ENCODE measurements at regions not wholly inside any gene's neighbourhood (a gene's known extent, or its start where the extent isn't known, plus 50 kb on each side); places are given as distances from the start of the nearest gene placed in this dataset.
A peak's percentile ranks its signal among the peaks of the same experiment; 100 is the strongest.

DNA sequence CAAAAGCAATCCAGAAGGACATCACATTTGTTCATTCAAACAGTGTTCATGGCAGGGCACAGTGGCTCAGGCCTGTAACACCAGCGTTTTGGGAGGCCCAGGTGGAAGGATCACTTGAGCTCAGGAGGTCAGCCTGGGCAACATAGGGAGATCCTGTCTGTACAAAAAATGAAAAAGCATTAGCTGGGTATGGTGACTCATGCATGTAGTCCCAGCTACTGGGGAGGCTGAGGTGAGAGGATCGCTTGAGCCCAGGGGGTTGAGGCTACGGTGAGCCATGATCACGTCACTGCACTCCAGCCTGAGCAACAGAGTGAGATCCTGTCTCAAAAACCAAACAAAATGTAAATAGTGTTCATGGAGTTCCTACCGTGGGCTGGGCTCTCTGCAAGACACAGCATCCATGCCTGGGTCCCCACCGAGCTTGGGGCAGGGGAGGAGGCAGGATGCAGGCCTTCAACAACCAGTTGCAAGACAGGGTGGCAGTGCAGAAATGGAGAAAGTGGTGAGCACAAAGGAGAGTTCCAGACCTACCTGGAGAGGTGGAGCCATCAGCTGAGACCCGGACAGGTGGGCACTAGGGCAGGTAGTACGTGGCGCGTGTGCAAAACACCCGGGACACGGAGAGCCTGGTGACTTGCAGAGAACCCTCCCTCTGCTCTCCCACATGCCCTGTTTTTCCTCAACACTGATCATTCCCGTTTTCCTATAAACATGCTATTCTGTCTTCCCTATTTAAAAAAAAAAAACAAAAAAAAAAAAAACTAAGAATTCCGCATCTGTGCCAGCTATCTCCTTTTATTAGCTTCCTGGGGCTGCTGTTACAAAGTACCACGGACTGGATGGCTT, 138.9 kb downstream of the TOMM20 start:
- no peak for DNase-seq (ENCODE audit: low read depth)

DNA sequence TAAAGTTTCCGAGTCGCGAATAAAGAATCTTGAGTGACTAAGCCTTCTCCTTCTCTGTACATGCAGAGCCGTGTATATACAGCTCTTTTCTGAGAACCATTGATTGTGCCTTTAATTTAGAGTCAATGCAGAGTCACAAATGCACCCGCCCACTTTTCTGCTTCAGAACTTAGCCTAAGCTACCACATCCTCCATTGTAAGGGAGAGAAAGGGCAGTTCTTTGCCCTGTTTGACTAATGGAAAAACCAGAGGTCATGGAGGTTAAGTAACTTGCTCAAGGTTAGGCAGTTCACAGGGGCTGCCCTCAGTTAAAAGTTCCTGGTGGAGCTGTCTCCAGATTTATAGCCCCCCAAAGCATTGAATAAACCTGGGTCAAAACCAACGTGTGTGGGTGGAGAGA, 139.6 kb downstream of the TOMM20 start:
- DNase-seq (ENCODE audit: low read depth) = no peak

DNA sequence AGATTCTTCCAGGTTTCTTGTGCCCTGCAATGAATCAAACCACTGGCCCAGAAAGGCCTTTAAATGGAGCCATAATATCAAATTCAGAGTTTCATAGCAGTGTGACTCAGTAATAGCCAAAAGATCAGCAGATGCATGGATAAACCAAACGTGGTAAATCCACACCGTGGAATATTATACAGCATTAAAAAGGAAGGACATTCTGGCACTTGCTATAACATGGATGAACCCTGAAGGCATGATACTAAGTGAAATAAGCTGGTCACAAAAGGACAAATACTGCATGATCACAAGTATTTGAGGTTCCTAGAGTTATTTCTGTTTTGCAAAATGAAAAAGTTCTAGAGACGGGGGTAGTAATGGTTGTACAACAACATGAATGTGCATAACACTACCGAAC, 140.1 kb downstream of the TOMM20 start:
- no peak for DNase-seq (ENCODE audit: low read depth)

DNA sequence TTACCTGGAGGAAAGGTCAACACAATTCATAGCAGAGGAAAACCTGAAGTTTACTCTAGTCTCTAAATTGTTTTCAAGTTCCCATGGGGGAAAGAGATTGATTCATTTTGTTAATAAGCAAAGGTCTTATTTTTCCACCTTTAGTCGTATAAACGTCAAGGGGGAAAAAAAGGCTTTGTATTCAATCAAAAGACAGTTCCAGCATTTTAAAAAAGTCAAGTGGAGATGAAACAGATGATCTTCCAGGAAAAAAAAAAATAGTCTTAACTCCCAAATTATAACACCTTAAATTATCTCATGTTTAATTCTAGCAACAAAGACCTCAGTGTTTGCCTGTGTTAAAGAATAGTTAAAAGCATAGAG, 140.5 kb downstream of the TOMM20 start:
- DNase-seq (ENCODE audit: low read depth) = no peak

DNA sequence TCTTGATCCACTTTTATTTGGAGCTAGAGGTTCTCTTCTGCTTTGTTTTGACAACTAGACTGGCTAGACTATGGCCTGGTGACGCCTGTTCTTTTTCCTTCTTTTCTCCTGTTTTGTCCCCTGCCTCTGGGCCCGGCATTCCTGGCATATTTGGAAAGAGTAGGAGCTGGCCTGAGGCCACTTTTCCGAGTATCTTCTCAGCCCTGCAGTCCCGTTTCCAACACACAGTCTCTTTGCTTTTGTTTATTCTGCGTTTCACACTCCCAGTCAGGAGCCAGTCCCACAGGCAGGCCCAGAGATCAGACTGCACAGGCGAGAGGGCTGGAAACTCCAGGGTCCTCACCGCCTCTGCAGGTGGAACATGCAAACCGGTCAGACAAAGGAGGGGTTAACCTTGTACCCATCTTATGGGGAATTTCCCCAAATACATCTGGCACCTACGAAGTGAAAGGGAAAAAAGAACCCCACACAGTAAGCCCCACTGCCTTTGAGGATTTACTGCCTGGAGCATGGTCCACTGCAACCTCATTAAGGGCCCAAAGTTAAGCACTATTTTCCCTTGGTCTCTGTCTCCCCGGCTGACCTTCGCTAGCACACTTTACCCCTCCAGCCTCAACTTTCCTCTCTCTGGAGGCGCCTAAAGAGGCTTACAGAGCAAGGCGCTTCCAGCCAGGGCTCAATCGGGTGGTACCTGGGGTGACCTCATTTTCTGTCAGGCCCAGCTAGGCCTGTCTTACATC, 141.1 kb downstream of the TOMM20 start:
- DNase-seq (ENCODE audit: low read depth) = peak; percentile 86

DNA sequence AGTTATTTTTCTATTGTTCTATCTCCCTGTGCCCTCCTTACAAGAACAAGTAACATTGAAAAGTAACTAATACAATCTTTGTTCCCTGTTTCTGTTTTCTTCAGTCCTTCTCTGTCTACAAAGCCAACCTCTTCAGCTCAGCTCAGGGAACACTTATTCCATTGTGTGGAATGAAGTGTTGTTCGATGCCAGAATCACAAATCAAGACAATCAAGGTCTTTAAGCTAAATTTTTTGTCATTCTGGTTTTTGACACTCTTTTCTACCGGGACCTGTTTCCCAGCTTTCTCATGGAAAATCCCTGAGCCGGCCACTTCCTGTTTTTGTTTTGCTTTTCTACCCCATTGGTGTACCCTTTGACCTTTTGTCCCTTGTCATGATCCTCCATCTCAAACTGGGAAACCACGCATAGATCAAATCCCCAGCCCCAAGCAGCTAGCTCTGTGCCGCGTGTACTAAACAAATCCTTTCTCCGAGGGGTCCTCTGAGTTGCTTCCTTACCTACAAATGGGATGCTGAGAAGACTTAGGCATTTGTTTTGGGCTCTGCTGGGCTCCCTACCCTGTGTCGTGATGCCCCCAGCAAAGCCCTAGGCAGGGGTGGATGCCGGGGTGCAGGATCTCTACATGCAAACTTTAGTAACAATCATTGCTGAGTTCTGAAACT, 141.8 kb downstream of the TOMM20 start:
- DNase-seq (ENCODE audit: low read depth) = peak; percentile 88

DNA sequence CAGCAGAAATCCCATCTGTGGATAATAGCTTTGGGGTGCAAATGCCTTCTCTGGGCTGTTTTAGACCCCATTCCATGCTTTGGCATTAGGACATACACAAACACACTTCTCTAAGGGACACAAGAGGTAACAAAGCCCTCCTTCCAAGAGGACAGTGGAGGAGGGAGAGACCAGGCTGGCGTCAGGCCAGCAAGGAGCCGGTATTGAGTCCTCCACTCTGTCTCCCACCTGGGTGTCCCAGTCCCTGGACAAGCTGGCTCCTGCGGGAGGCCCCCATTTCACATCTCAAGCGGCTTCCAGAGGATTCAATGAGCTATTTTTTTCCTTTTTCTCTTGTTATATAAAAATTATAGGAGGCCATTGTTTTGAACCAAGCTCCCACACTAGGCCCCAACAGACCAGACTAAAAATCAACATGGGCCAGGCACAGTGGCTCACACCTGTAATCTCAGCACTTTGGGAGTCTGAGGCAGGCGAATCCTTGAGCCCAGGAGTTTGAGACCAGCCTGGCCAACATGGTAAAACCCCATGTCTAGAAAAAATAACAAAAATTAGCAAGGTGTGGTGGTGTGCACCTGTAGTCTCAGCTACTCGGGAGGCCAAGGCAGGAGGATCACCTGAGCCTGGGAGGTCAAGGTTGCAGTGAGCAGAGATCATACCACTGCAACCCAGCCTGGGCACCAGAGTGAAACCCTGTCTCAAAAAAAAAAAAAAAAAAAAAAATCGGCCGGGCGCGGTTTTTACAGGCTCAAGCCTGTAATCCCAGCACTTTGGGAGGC, 142.9 kb downstream of the TOMM20 start:
- DNase-seq (ENCODE audit: low read depth) = no peak

DNA sequence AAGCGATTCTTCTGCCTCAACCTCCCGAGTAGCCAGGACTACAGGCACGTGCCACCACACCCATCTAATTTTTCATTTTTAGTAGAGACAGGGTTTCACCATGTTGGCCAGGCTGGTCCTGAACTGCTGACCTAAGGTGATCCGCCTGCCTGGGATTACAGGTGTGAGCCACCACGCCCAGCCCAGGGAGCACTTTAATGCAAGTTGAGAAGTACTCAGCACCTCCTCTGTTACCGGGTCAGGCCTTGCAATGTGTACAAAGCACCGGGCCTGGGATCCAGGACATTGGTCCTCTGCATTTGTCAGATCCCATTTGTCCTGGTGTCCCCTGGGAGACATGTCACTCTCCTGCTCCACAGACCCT, 143.6 kb downstream of the TOMM20 start:
- no peak for DNase-seq (ENCODE audit: low read depth)

DNA sequence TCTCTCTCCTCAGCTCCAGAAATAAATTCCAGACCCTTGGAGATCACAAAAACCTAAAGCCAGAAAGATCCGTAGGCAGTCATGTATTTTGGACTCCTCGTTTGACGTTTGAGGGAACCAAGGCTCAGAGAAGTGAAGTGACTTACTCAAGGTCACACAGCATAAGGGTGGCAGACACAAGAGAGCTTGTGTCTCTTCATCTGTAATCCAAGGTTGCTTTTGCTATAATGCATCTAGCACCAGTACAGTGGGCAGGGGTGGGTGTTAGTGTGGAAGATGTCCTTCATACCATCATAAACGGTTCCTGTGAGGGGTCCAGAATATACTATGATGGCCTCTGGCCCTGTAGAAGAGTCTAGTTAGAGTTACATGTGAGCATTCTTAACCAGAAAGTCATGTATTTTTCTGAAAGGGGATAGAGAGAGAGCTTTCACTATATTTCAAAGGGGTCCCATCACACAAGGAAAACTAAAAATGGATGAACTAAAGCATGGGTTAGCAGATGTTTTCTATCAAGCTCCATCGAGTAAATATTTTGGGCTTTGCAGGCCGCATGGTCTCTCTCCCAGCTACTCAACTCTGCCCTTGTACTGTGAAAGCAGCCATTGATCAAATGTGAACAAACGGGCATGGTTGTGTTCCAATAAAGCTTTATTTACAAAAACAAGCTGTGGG, 144.9 kb downstream of the TOMM20 start:
- no peak for DNase-seq (ENCODE audit: low read depth)

DNA sequence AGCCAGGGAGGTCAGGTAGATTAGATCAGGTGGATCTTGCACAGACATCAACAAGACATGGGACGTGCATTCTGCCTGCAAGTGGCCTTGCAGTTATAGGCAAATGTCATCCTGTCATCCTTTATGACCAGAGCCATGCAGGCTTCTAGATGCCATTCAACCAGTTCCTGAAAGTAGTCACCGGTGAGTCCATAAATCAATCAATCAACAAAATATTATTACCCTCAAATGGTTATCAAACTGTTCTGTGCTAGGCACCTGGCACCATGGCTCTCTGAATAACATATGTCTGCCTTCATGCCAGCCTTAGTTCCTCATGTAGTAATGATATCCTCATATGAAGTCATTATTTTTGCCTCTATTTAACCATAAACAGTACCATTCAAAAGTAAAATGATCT, 146.9 kb downstream of the TOMM20 start:
- DNase-seq (ENCODE audit: low read depth) = no peak

DNA sequence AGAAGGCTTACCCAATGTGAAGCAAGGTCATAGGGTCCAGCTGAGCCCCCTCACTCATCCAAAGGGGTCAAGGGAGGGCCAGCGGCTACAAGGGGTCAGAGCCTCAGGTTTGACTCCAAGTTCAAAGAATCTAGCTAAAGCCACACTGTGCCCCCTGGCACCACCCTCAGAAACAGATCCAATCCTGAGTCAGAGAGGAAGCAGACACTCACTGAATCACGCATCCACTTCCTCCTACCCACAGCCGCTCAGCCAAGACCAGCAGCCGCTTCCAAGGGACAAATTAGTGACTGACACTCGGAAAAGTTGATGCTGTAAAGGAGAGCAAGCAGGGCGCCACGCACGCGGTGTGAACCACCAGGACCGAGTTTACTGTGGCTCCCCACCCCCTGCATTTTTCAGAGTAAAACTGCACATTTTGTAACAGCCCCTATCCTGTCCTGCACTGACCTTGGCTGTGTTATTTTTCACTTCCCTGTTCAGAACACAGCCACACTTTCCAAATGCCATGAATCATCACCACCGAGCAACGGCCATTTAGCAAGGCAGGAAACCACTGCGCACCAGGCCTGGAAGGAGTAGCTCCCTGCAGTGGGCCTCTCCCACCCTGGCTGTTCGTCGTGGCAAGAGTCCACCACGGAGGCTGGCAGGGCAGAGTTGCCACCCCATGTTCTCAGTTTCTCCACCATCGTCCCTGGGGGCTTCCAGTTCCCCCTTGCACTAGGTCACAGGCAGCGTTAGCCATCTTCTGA, 147.8 kb downstream of the TOMM20 start:
- DNase-seq (ENCODE audit: low read depth) = peak; percentile 98

DNA sequence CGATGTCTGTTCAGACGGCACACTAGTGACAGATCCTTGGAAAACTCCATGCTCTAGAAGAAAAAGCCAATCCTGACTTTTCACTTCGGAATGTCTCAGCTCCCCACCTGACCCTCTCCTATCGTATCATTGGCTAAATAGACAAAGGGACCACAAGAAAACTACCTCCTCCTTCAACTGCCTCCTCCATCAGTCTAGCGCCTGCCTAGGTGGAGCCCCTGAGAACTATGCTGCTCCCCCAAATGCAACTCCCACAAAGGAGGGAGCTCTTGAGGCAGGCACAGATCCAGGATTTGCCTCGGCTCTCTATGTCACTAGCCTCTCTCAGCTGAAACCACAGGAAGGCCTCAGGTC, 148.4 kb downstream of the TOMM20 start:
- DNase-seq (ENCODE audit: low read depth) = no peak

DNA sequence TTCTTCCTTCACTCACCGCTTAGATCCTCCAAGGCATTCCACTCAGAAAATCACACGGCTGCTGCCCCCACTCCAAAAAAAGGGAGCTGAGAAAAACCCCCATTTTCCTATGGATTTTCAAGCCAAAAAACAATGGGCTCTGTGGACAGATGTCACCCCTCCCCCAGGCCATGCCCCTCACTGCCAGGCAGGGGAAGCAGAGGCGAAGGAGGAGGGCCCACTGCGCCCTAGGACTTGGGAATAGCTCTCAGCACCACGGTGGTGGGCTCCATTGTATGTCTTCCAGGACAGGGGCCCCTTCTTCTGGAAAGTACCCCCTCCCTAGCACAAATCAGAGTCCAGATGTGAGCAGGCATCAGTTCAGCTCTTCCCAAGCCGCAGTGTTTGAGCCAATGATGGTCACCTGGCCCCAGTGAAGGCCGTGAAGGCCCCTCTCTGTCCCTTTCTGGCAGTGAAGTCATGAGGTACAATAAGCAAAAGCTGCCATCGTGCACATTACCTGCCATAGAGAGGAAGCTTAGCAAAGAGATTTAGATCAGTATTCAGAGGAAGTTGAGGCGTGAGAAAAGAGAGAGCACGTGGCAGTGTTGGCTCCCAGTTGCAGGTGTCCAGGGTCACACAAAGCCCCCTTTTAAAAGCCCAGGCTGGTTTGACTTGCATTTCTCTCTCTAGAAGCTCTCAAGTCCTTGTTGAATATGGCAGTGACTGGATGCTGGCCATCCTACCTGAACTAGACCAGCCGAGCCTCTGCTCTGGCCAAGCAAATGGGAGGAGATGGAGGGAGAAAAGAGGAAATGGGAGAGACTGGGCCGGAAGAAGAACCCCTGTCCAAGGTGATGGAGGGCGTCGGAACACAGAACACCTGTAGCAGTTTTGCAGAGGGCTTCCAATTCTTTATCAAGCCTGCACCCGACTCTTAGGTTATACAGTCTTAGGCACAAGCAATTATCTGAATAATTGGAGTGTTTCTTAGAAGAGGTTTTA, 149.0 kb downstream of the TOMM20 start:
- no peak for DNase-seq (ENCODE audit: low read depth)

DNA sequence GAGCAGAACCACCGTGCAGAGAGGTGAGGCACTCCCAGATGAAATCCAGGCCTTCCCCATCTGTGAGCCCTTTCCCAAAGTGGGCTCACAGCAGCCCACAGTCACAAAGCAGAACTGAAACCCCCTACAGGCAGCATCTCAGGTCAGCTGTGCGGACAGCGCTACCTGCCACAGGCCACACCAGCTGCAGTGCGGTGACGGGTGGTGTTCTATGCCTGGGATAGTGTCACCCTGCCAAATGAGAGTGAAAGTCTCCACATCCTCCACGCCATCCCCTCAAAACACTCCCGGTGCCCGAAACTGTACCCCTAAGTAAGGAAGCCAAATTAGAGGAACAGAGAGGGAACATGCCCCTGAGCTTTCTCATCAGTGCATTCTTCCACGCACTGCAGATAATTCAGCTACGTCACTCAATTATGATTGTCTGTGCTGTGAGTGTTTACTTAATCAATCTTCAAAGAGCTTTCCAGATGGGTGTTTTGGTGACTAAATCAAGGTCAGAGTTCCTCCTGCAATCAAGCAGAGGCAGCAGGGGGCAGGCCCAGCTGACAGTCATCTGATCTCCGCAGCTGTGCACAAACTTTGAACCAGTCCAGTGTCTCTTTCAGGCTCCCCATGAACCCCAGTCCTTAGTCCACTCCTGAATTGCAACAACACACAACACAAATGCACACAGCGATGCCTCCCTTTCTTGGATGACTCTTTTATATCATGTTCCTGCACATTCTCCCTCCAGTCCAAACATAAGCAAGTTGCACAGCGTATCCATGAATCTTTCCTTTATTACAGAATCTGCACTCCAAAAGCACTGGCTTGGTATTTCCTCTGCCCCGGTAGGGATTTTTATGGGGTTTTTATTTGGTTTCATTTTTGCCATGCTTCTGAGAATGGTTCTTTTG, 150.0 kb downstream of the TOMM20 start:
- peak; percentile 94 for DNase-seq (ENCODE audit: low read depth)

DNA sequence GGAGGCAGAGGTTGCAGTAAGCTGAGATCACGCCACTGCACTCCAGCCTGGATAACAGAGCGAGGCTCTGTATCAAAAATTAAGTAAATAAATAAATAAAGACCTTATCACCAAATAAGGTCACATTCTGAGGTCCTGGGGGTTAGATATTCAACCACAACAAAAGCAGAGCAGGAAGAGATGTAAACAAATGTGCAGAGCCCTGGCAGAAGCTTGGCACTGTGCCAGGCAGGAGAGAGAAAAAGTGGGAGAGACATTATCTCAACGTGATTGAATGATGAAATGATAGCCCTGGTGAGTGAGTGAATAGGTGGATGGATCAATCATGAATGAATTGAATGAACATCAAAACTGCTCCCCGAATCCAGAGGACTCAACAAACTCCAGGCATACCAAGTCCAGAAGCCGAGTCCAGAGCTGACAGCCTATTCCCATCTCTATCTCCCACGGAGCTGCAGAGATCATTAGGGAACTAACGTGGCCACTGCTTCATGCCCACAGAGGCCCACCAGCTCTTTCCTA, 150.7 kb downstream of the TOMM20 start:
- DNase-seq (ENCODE audit: low read depth) = no peak

DNA sequence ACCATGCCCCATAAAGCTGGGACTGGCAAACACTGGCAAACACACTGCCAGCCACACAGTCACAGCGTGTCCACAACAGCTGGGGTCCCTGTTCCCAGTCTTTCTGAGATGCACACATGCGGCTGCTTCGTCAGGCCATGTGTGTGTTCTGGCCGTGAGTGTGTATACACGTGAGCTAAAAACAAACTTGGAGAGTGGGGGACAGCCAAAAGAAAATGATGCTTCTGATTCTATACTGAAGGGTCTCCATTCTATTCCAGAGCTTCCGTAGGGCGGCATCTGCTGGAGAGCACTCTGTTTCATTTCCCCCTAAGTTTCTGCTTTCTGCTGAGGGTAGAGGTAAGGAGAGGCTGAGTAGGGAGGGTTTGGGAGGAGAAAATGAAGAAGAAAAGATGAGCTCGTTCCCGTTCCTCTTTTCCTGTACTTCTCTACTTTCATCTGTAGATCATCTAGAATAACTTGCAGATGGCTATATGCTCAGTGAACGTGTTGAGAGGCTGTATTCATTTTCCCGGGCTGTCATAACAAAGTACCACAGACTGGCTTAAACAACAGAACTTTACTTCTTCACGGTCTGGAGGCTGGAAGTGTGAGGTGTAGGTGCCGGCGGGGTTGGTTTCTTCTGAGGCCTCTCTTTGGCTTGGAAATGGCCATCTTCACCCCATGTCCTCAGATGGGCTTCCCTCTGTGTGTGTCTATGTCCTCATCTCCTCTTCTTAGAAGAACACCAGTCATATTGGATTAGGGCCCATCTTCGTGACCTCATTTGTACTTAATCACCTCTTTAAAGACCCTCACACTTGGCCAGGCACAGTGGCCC, 151.6 kb downstream of the TOMM20 start:
- DNase-seq (ENCODE audit: low read depth) = no peak
